NT2/D1 (cell line): ENCODE measurements at regions not wholly inside any gene's neighbourhood (a gene's known extent, or its start where the extent isn't known, plus 50 kb on each side); places are given as distances from the start of the nearest gene placed in this dataset.

Experiments used
- DNase-seq: peaks from one replicate; pipeline ENCODE4 v3.0.0-alpha.2; 2011; ENCODE audit warnings: low read depth, low spot score
- H3K27me3 ChIP-seq: 2 replicates; pipeline ENCODE4 v1.6.0; 2011; ENCODE audit warnings: mild to moderate bottlenecking; ENCODE audit not compliant: insufficient read length, insufficient read depth
- H3K36me3 ChIP-seq: 2 replicates; pipeline ENCODE4 v1.6.1; 2011; ENCODE audit warnings: mild to moderate bottlenecking, low read length, mixed read lengths; ENCODE audit not compliant: insufficient read depth, insufficient read length
- H3K4me1 ChIP-seq: 2 replicates; pipeline ENCODE4 v1.5.1; 2011; ENCODE audit not compliant: insufficient read depth, insufficient read length
- H3K4me3 ChIP-seq: 2 replicates; pipeline ENCODE4 v1.5.1; 2011; ENCODE audit warnings: low read depth; ENCODE audit not compliant: insufficient read length
- H3K9ac ChIP-seq: 2 replicates; pipeline ENCODE4 v1.6.0; 2011; ENCODE audit warnings: low read depth; ENCODE audit not compliant: insufficient read length
- H3K9me3 ChIP-seq: 2 replicates; pipeline ENCODE4 v1.5.1; 2011; ENCODE audit warnings: mild to moderate bottlenecking, low read length; ENCODE audit not compliant: insufficient read depth
- SUZ12 ChIP-seq: IDR thresholded peaks from 2 replicates; pipeline ENCODE4 v1.6.1; 2011; ENCODE audit not compliant: insufficient read length, insufficient read depth; ENCODE audit errors: extremely low read depth
- YY1 ChIP-seq: IDR thresholded peaks from 2 replicates; pipeline ENCODE4 v1.6.1; 2011; ENCODE audit not compliant: insufficient read length, insufficient read depth
- ZNF274 ChIP-seq: IDR thresholded peaks from 2 replicates; pipeline ENCODE4 v1.6.1; 2011; ENCODE audit warnings: mild to moderate bottlenecking, low read depth, low read length

- no peaks in the 10 kb centered on the region for H3K4me1 ChIP-seq
- TF ChIP-seq YY1 (no peak), SUZ12 (no peak), ZNF274 (no peak)
- H3K9me3 ChIP-seq, result no peaks in the 10 kb centered on the region
- no peak for DNase-seq
- no peaks in the 10 kb centered on the region for H3K27me3 ChIP-seq
- H3K9ac ChIP-seq, result no peak overlapping the region
- no peak overlapping the region for H3K4me3 ChIP-seq
- no peaks in the 10 kb centered on the region for H3K36me3 ChIP-seq
These were observed 152.4 kb upstream of the TMCC3 start for GRCh38 chr12:94802796-94803195.

GRCh38 chr12:94801745-94802144 lies 151.4 kb upstream of the TMCC3 start:
- Histone ChIP-seq H3K9ac (no peak overlapping the region), H3K27me3 (no peaks in the 10 kb centered on the region), H3K4me1 (no peaks in the 10 kb centered on the region), H3K4me3 (no peak overlapping the region), H3K36me3 (no peaks in the 10 kb centered on the region), H3K9me3 (no peaks in the 10 kb centered on the region)
- no peak for TF ChIP-seq SUZ12
- TF ChIP-seq ZNF274, result no peak
- TF ChIP-seq YY1, result no peak
- DNase-seq, result no peak

GRCh38 chr12:94799136-94799535 lies 148.8 kb upstream of the TMCC3 start:
- Histone ChIP-seq H3K4me1 (no peaks in the 10 kb centered on the region), H3K9me3 (no peaks in the 10 kb centered on the region), H3K36me3 (no peaks in the 10 kb centered on the region), H3K27me3 (no peaks in the 10 kb centered on the region), H3K4me3 (no peak overlapping the region), H3K9ac (no peak overlapping the region)
- no peak for TF ChIP-seq SUZ12
- no peak for TF ChIP-seq ZNF274
- TF ChIP-seq YY1, result no peak
- no peak for DNase-seq

- DNase-seq, result no peak
- H3K9me3 ChIP-seq, result no peaks in the 10 kb centered on the region
- no peaks in the 10 kb centered on the region for H3K4me1 ChIP-seq
- TF ChIP-seq YY1, result no peak
- TF ChIP-seq SUZ12, result no peak
- TF ChIP-seq ZNF274, result no peak
- no peaks in the 10 kb centered on the region for H3K27me3 ChIP-seq
- no peaks in the 10 kb centered on the region for H3K36me3 ChIP-seq
- no peak overlapping the region for H3K9ac ChIP-seq
- no peak overlapping the region for H3K4me3 ChIP-seq
These were observed 147.8 kb upstream of the TMCC3 start for GRCh38 chr12:94798113-94798512.

GRCh38 chr12:94795520-94795919 lies 145.2 kb upstream of the TMCC3 start:
- peak; percentile 71 for DNase-seq
- peaks cover 3% of the 10 kb centered on the region for H3K4me1 ChIP-seq
- H3K9me3 ChIP-seq, result no peaks in the 10 kb centered on the region
- no peaks in the 10 kb centered on the region for H3K27me3 ChIP-seq
- no peak overlapping the region for H3K4me3 ChIP-seq
- H3K9ac ChIP-seq, result no peak overlapping the region
- no peaks in the 10 kb centered on the region for H3K36me3 ChIP-seq
- TF ChIP-seq ZNF274 (no peak), SUZ12 (no peak), YY1 (no peak)

GRCh38 chr12:94795044-94795443 lies 144.7 kb upstream of the TMCC3 start:
- H3K9ac ChIP-seq, result no peak overlapping the region
- peaks cover 3% of the 10 kb centered on the region for H3K4me1 ChIP-seq
- H3K36me3 ChIP-seq, result no peaks in the 10 kb centered on the region
- TF ChIP-seq ZNF274, result no peak
- no peak for TF ChIP-seq SUZ12
- no peak for TF ChIP-seq YY1
- H3K9me3 ChIP-seq, result no peaks in the 10 kb centered on the region
- no peak for DNase-seq
- H3K4me3 ChIP-seq, result no peak overlapping the region
- H3K27me3 ChIP-seq, result no peaks in the 10 kb centered on the region

- Histone ChIP-seq H3K9me3 (no peaks in the 10 kb centered on the region), H3K4me3 (no peak overlapping the region), H3K27me3 (no peaks in the 10 kb centered on the region), H3K9ac (peak overlapping the region; percentile 16), H3K36me3 (no peaks in the 10 kb centered on the region), H3K4me1 (peaks cover 3% of the 10 kb centered on the region)
- no peak for TF ChIP-seq YY1
- no peak for TF ChIP-seq ZNF274
- TF ChIP-seq SUZ12, result no peak
- peak; percentile 32 for DNase-seq
These were observed 142.8 kb upstream of the TMCC3 start for GRCh38 chr12:94793191-94793595.

GRCh38 chr12:94792693-94793092 lies 142.3 kb upstream of the TMCC3 start:
- Histone ChIP-seq H3K4me1 (peaks cover 3% of the 10 kb centered on the region), H3K36me3 (no peaks in the 10 kb centered on the region), H3K9ac (peak overlapping the region; percentile 16), H3K27me3 (no peaks in the 10 kb centered on the region), H3K4me3 (no peak overlapping the region), H3K9me3 (no peaks in the 10 kb centered on the region)
- TF ChIP-seq SUZ12 (no peak), YY1 (no peak), ZNF274 (no peak)
- DNase-seq, result no peak
